DND-41 (cell line): ENCODE measurements at regions not wholly inside any gene's neighbourhood (a gene's known extent, or its start where the extent isn't known, plus 50 kb on each side); places are given as distances from the start of the nearest gene placed in this dataset.

Experiments used
- ATAC-seq: fragments of 200-7000 bp; cut with Tn5 transposase; 3 replicates; pipeline ENCODE4 v1.9.1; 2021; ENCODE audit warnings: low read depth; ENCODE audit not compliant: insufficient read depth
- DNase-seq: peaks from one replicate; pipeline ENCODE4 v3.0.0-alpha.2; 2020
- H2AFZ ChIP-seq: 2 replicates; pipeline ENCODE4 v1.6.0; 2012; ENCODE audit warnings: low read depth, low read length
- H3K27ac ChIP-seq: 2 replicates; pipeline ENCODE4 v1.5.1; 2012; ENCODE audit warnings: low read length, inconsistent platforms
- H3K27me3 ChIP-seq: fragments of 200-600 bp; sonication (generic); 2 replicates; pipeline ENCODE4 v1.6.0; 2012; ENCODE audit warnings: low read length, mild to moderate bottlenecking, inconsistent platforms; ENCODE audit not compliant: insufficient read depth, poor library complexity
- H3K36me3 ChIP-seq: 2 replicates; pipeline ENCODE4 v1.5.1; 2012; ENCODE audit warnings: low read length, inconsistent platforms; ENCODE audit not compliant: insufficient read depth
- H3K4me1 ChIP-seq: 2 replicates; pipeline ENCODE4 v1.5.1; 2012; ENCODE audit warnings: mild to moderate bottlenecking, low read length; ENCODE audit not compliant: insufficient read depth
- H3K4me2 ChIP-seq: 2 replicates; pipeline ENCODE4 v1.6.0; 2012; ENCODE audit warnings: mild to moderate bottlenecking, moderate library complexity, low read length, inconsistent platforms; ENCODE audit not compliant: insufficient read depth
- H3K4me3 ChIP-seq, 2 experiments: fragments of 200-600 bp in 1 of 2; shearing (Covaris generic) in 1 of 2; 2 replicates each; pipeline ENCODE4 v1.5.1; 2012 to 2016; ENCODE audit warnings: inconsistent platforms in 2 of 2, low read length in 2 of 2, mild to moderate bottlenecking in 2 of 2, low read depth in 1 of 2, moderate library complexity in 1 of 2
- H3K79me2 ChIP-seq: 2 replicates; pipeline ENCODE4 v1.6.0; 2012; ENCODE audit warnings: low read length, inconsistent platforms; ENCODE audit not compliant: insufficient read depth
- H3K9ac ChIP-seq: 2 replicates; pipeline ENCODE4 v1.6.0; 2012; ENCODE audit warnings: low read depth, mild to moderate bottlenecking, inconsistent platforms, low read length, moderate library complexity
- H3K9me3 ChIP-seq: 2 replicates; pipeline ENCODE4 v1.5.1; 2012; ENCODE audit warnings: low read length, moderate library complexity, mild to moderate bottlenecking, inconsistent platforms; ENCODE audit not compliant: insufficient read depth, severe bottlenecking
- H4K20me1 ChIP-seq: 2 replicates; pipeline ENCODE4 v1.6.0; 2012; ENCODE audit warnings: low read length; ENCODE audit not compliant: insufficient read depth
- EZH2 ChIP-seq: IDR thresholded peaks from 3 replicates; pipeline ENCODE4 v1.6.1; 2012; ENCODE audit warnings: borderline replicate concordance, low read depth, mild to moderate bottlenecking, moderate library complexity, low read length, inconsistent platforms; ENCODE audit not compliant: severe bottlenecking
- TF ChIP-seq, protein P1 (sequence below): IDR thresholded peaks from 2 replicates; pipeline ENCODE4 v1.5.1; 2012; ENCODE audit warnings: borderline replicate concordance, low read length, moderate library complexity, mild to moderate bottlenecking; ENCODE audit not compliant: poor library complexity, severe bottlenecking; ENCODE audit errors: extremely low read depth

DNA sequence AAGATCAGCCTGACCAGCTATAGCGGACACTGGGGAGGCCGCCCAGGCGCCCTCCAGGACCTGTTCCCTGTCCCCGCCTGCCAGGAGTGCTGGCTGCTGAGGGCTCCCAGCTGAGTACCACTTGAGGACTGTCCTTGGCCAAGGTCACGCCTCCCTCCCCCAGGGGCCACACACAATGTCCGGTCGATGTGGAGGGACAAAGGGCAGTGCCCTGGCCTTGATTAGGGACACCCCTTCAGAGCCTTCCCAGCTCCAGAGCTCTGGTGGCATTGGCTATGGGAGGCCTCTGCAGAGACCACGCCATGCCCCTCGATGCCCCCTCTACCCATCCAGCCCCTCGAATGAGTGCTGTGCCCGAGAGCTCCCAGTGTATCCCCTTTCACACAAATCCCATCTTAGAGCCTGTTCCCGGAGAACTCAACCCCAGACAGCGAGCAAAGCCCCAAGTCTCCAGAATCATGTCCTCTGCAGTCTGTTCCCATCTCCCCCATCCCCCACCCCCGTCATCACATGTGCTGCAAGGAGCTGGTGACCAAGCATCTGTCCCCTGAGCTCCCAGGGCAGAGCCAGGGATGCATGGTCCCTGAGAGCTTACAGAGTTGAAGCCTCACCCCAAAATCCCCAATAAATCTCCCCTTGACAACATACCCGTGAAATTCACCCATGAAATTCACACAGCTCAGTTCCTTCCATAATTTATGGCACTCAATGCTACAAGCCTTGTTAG, 158.9 kb downstream of the NUP210 start:
- peaks cover 26% of the 10 kb centered on the region for H3K4me1 ChIP-seq
- DNase-seq (no peak), ATAC-seq (no peak)
- no peaks in the 10 kb centered on the region for H3K79me2 ChIP-seq
- H3K27me3 ChIP-seq = no peaks in the 10 kb centered on the region
- H3K27ac ChIP-seq = peak overlapping the region; percentile 76; the same call in 1 of the 2 replicates
- no peak overlapping the region for H2AFZ ChIP-seq
- no peaks in the 10 kb centered on the region for H4K20me1 ChIP-seq
- no peaks in the 10 kb centered on the region for H3K9me3 ChIP-seq
- H3K36me3 ChIP-seq = no peaks in the 10 kb centered on the region
- no peak overlapping the region for H3K4me3 ChIP-seq
- H3K9ac ChIP-seq = no peak overlapping the region
- no peak overlapping the region for H3K4me2 ChIP-seq
- TF ChIP-seq EZH2 = no peak
- TF ChIP-seq, protein P1, sequence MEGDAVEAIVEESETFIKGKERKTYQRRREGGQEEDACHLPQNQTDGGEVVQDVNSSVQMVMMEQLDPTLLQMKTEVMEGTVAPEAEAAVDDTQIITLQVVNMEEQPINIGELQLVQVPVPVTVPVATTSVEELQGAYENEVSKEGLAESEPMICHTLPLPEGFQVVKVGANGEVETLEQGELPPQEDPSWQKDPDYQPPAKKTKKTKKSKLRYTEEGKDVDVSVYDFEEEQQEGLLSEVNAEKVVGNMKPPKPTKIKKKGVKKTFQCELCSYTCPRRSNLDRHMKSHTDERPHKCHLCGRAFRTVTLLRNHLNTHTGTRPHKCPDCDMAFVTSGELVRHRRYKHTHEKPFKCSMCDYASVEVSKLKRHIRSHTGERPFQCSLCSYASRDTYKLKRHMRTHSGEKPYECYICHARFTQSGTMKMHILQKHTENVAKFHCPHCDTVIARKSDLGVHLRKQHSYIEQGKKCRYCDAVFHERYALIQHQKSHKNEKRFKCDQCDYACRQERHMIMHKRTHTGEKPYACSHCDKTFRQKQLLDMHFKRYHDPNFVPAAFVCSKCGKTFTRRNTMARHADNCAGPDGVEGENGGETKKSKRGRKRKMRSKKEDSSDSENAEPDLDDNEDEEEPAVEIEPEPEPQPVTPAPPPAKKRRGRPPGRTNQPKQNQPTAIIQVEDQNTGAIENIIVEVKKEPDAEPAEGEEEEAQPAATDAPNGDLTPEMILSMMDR = no peak

DNA sequence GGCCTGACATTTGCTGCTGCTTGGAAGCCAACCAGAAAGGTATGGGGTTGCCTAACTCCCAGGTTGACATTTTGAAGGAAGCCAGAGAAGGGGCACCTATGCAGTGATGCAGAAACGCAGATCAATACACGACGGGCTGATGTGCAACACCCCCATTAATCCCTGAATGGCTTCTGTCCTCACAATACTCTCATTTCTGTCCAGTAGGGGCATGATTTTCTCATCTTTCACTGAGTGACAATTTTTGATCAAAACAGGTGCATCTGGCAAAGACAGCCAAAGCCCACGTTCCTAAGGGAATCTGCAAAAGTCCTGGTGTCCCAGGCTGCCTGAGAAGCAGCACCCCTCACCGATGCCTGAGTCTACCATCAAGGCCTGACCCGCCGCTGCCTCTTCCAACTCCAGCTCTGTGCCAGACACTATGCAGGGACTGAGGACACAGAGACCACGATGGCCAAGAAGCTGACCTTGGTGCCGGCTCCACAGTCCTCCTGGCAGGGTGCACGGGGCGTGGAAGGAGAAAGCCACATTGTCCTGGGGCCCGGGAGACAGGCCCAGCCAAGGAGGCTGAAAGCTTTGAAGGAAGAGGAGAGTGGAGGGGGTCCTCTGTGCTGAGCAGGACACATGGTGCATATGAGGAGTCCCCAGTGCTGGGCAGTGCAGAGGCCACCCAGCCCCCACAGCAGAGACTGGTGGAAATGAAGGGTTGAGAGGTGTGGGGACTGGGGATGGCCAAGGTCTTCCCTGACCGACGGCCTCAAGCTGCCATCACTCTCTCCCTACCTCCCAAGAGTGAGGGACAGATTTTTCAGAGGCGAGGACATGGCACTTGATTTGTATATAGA, 159.6 kb downstream of the NUP210 start:
- H3K9ac ChIP-seq = no peak overlapping the region
- peaks cover 26% of the 10 kb centered on the region for H3K4me1 ChIP-seq
- TF ChIP-seq EZH2 = no peak
- TF ChIP-seq, protein P1 = peak; percentile 56
- H3K4me2 ChIP-seq = no peak overlapping the region
- DNase-seq (no peak), ATAC-seq (no peak)
- no peaks in the 10 kb centered on the region for H3K79me2 ChIP-seq
- no peaks in the 10 kb centered on the region for H3K36me3 ChIP-seq
- no peak overlapping the region for H3K4me3 ChIP-seq
- no peaks in the 10 kb centered on the region for H4K20me1 ChIP-seq
- H3K9me3 ChIP-seq = no peaks in the 10 kb centered on the region
- no peaks in the 10 kb centered on the region for H3K27me3 ChIP-seq
- H3K27ac ChIP-seq = peak overlapping the region; percentile 25; the same call in 1 of the 2 replicates
- no peak overlapping the region for H2AFZ ChIP-seq

DNA sequence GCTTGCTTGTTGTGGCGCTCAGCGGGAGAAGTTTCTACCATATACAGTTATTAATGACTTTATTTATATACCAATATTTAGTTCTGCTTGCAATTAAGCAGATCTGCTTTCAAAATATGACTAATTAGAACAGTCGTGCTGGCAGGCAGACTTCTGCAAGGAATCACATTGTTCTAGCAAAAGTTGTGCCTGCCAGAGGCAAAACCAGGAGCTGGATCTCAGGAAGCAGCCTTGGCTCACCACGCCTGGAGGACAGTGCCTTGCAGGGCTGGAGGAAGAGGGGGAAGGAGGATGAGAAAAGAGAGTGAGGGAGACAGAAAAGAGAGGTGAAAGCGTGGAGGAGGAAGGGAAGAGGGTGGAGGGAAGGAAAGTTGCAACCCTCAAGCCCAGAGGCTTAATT, 160.3 kb downstream of the NUP210 start:
- DNase-seq (no peak), ATAC-seq (no peak)
- TF ChIP-seq, protein P1 = no peak
- no peak for TF ChIP-seq EZH2
- Histone ChIP-seq H3K4me2 (no peak overlapping the region), H3K9ac (no peak overlapping the region), H3K4me3 (no peak overlapping the region), H2AFZ (no peak overlapping the region), H3K36me3 (no peaks in the 10 kb centered on the region), H3K27me3 (no peaks in the 10 kb centered on the region), H3K79me2 (no peaks in the 10 kb centered on the region), H4K20me1 (no peaks in the 10 kb centered on the region), H3K4me1 (peaks cover 26% of the 10 kb centered on the region), H3K27ac (peak overlapping the region; percentile 25; the same call in 1 of the 2 replicates), H3K9me3 (no peaks in the 10 kb centered on the region)
